ENCODE measurements at regions not wholly inside any gene's neighbourhood (a gene's known extent, or its start where the extent isn't known, plus 50 kb on each side); places are given as distances from the start of the nearest gene placed in this dataset.

GRCh38 chr5:166566725-166567124 lies 1724.7 kb upstream of the WWC1 start:
- Histone ChIP-seq H3K9me3 (ENCODE audit: low read length) (peaks cover 81% of the 10 kb centered on the region), H3K9ac (ENCODE audit: insufficient read depth, low read depth, low read length) (no peak overlapping the region), H3K4me1 (ENCODE audit: insufficient read depth, low read length) (no peaks in the 10 kb centered on the region), H3K27me3 (ENCODE audit: control insufficient read depth in 1 of 2, insufficient read depth in 2 of 2, low read length in 2 of 2) (no peaks in the 10 kb centered on the region), H3K27ac (ENCODE audit: extremely low read length, insufficient read depth, low read length) (no peak overlapping the region), H2AFZ (ENCODE audit: low read length) (no peak overlapping the region), H4K20me1 (ENCODE audit: insufficient read depth, low read length) (no peaks in the 10 kb centered on the region), H3K36me3 (replicated peaks in 1 of 2; ENCODE audit: control insufficient read depth in 1 of 2, insufficient read depth in 2 of 2, low read length in 2 of 2) (no peaks in the 10 kb centered on the region), H3K79me2 (ENCODE audit: insufficient read depth, low read length) (no peaks in the 10 kb centered on the region), H3K4me2 (ENCODE audit: low read depth, low read length) (no peak overlapping the region), H3K4me3 (replicated peaks in 1 of 3; ENCODE audit: insufficient read depth in 1 of 3, low read depth in 2 of 3, low read length in 3 of 3) (no peak overlapping the region)
- intact Hi-C loops (cut with micrococcal nuclease; ENCODE audit: unreplicated experiment): no loop called here
- 3% methylated on average over 1 of the region's 1 CpG for WGBS (ENCODE audit: low lambda C conversion rate)
- no peak for FAIRE-seq
- CTCF ChIA-PET (ENCODE audit: low intra/inter-chr PET ratio, low total read pairs): no interaction called here
- in situ Hi-C loops (cut with HindIII; ENCODE audit: extremely low pct_ligation_motif_present, low pct_unique_long_range_greater_than_20kb): no loop called here
- no peak for DNase-seq (ENCODE audit: low spot score)
- TF ChIP-seq SNRNP70 (IDR thresholded peaks at IDR 0.05; ENCODE audit: low read depth, low read length): no peak
- TF ChIP-seq ATM (IDR thresholded peaks at IDR 0.05; ENCODE audit: borderline replicate concordance): no peak
- TF ChIP-seq ZNF607 (CRISPR knock-in tag; IDR thresholded peaks at IDR 0.05; ENCODE audit: borderline replicate concordance): no peak
- TF ChIP-seq RCOR2 (CRISPR knock-in tag; IDR thresholded peaks at IDR 0.05): no peak
- no peak for TF ChIP-seq ZNF124 (CRISPR knock-in tag; IDR thresholded peaks at IDR 0.05)
- TF ChIP-seq RXRA (CRISPR knock-in tag; IDR thresholded peaks at IDR 0.05): no peak
- no peak for TF ChIP-seq CSRNP1 (CRISPR knock-in tag; IDR thresholded peaks at IDR 0.05)
- no peak for TF ChIP-seq ZFP91 (CRISPR knock-in tag; IDR thresholded peaks at IDR 0.05; ENCODE audit: borderline replicate concordance)
- TF ChIP-seq ZNF75D (CRISPR knock-in tag; IDR thresholded peaks at IDR 0.05; ENCODE audit: borderline replicate concordance): no peak
- no peak for TF ChIP-seq ZNF569 (CRISPR knock-in tag; IDR thresholded peaks at IDR 0.05; ENCODE audit: borderline replicate concordance)
- no peak for TF ChIP-seq EHMT2 (IDR thresholded peaks at IDR 0.05; ENCODE audit: borderline replicate concordance, low read depth, low read length)
- no peak for TF ChIP-seq CENPX (CRISPR knock-in tag; IDR thresholded peaks at IDR 0.05)
- no peak for TF ChIP-seq HMGXB3 (CRISPR knock-in tag; IDR thresholded peaks at IDR 0.05; ENCODE audit: borderline replicate concordance)
- TF ChIP-seq ZNF639 (CRISPR knock-in tag; conservative IDR thresholded peaks at IDR 0.05): no peak
- TF ChIP-seq MTF2 (CRISPR knock-in tag; IDR thresholded peaks at IDR 0.05; ENCODE audit: borderline replicate concordance): no peak
- no peak for TF ChIP-seq ZNF232 (CRISPR knock-in tag; IDR thresholded peaks at IDR 0.05; ENCODE audit: borderline replicate concordance)
- ATAC-seq: no peak
- POLR2A ChIA-PET: no interaction called here
- no TSS peak for BruUV-seq (replicated peaks)
